C4-2B (cell line): ENCODE measurements at regions not wholly inside any gene's neighbourhood (a gene's known extent, or its start where the extent isn't known, plus 50 kb on each side); places are given as distances from the start of the nearest gene placed in this dataset.

ENCODE experiments used
- H3K27ac ChIP-seq: fragments of 450-650 bp; 2 replicates; pipeline ENCODE4 v1.5.1; 2017
- CTCF ChIP-seq: fragments of 450-650 bp; conservative IDR thresholded peaks from 2 replicates; pipeline ENCODE4 v1.5.1; 2017; ENCODE audit warnings: mild to moderate bottlenecking
- ZFX ChIP-seq: fragments of 450-650 bp; IDR thresholded peaks from 2 replicates; pipeline ENCODE4 v1.6.1; 2017

GRCh38 chr22:48278620-48279460, 1516.4 kb downstream of the TBC1D22A start:
- TF ChIP-seq ZFX (no peak), CTCF (no peak)
- no peak overlapping the region for H3K27ac ChIP-seq

- no peak for TF ChIP-seq ZFX
- TF ChIP-seq CTCF: no peak
- H3K27ac ChIP-seq: no peak overlapping the region
Measured at GRCh38 chr22:48277868-48278581, 1515.6 kb downstream of the TBC1D22A start.

- no peak for TF ChIP-seq CTCF
- no peak for TF ChIP-seq ZFX
- no peak overlapping the region for H3K27ac ChIP-seq
Measured at GRCh38 chr22:48276994-48277867, 1514.8 kb downstream of the TBC1D22A start.

- TF ChIP-seq ZFX (no peak), CTCF (no peak)
- no peak overlapping the region for H3K27ac ChIP-seq
Measured at GRCh38 chr22:48275412-48275811, 1513.0 kb downstream of the TBC1D22A start.

- TF ChIP-seq ZFX (no peak), CTCF (no peak)
Measured at GRCh38 chr22:48270731-48271130, 1508.3 kb downstream of the TBC1D22A start.

GRCh38 chr22:48268771-48269552, 1506.5 kb downstream of the TBC1D22A start:
- TF ChIP-seq ZFX (no peak), CTCF (no peak)
- H3K27ac ChIP-seq: no peak overlapping the region

More at GRCh38 chr22:48270731-48271130, 1508.3 kb downstream of the TBC1D22A start:
- no peak overlapping the region for H3K27ac ChIP-seq
